HG03558 (cell line): ENCODE measurements at regions not wholly inside any gene's neighbourhood (a gene's known extent, or its start where the extent isn't known, plus 50 kb on each side); places are given as distances from the start of the nearest gene placed in this dataset.
"Not testable (repeated sequence)": the region's sequence is repeated elsewhere in the genome, so short reads cannot be mapped to it uniquely, and the experiment has no call there.

ENCODE experiments used
- ATAC-seq: cut with Tn5 transposase; IDR thresholded peaks from one replicate; pipeline ENCODE4 v1.9.1; 2021; ENCODE audit warnings: moderate number of reproducible peaks; ENCODE audit not compliant: unreplicated experiment; ENCODE audit errors: extremely low read depth

- ATAC-seq = no peak
Observed at GRCh38 chr4:67342291-67342690, 203.0 kb downstream of the CENPC start.

DNA sequence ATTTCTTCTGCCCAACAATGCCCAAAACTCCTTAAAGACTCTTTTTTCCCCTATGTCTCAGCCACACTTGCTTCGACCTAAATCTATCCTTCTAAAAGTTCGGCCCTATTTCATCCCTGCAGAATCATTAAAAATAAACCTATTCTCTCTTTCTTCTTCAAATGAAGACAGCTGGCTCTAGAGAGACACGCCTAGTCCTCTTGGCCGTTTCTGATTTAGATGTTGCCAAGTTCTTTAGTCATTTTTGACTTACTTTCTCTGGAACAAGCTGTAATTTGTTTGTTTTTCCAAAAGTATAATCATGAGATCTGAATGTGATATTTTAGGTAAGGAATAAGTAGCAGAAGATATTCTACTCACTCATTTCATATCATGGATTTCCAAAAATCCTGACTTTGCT is 211.6 kb downstream of the CENPC start:
- ATAC-seq = no peak

DNA sequence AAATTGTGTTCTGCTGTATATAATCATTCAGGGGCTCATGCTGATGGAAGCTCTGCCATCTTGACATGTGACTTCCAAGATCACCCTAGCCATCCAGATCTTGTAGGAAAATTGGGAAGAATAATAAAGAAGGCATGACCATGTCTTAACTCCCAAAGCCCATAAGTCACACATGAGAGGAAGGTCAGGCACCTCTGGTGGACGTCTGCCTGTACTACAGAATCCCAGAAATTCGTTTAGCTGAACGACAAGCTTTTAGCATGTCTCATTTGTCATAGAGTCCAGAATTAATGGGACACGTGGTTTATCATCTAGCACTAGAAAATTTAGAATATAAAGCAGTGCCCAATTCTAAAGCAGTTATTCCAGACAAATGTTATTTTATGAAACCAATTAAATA is 212.7 kb downstream of the CENPC start:
- peak; percentile 83 for ATAC-seq

GRCh38 chr4:67328393-67328792 is 216.9 kb downstream of the CENPC start:
- ATAC-seq = no peak

DNA sequence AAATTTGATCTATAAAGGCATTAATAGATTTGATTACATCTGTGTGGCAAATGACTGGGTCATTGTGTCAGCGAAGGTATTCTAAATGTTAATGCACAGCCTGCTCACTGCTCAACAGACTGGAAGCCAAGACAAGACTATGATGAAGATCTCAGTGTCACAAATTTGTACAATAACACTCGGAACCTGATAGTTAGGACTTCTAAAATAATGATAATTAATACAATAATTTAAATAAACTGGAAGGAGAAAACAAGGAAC is 217.4 kb downstream of the CENPC start:
- ATAC-seq = no peak

DNA sequence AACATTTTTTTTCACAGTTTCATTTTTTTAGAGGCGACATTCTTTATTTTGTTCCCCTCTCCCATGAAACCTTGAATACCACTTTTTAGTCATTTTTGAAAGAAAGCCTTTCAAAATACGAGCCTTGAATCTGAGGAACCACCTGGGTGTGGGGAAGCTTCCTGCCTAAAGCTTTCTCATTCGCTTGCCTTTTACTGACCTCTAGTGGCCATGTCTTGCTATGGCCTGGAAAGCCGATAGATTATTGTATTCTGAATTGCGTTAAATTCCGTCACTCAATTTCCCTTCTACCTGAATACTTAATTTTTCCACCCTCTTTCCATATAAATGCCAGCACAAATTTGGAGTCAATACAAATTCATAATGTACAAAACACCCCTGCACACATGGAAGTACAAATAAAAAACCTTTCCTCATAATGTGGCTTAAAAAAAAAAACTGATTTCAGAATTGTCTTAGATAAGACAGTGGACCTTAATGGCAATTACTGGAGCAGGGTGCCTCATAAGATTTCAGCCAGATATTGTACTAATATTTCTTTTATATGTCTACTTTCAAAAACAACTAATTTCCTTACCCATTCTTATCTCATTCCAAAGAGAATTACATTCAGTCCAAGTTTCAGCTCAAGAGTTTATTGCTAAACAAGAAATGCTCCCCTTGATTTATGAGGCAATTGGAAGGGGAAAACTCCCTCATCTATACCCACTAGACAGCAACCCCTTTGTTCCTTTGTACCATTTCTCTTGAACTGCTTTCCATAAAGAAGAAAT is 217.9 kb downstream of the CENPC start:
- peak; percentile 98 for ATAC-seq

DNA sequence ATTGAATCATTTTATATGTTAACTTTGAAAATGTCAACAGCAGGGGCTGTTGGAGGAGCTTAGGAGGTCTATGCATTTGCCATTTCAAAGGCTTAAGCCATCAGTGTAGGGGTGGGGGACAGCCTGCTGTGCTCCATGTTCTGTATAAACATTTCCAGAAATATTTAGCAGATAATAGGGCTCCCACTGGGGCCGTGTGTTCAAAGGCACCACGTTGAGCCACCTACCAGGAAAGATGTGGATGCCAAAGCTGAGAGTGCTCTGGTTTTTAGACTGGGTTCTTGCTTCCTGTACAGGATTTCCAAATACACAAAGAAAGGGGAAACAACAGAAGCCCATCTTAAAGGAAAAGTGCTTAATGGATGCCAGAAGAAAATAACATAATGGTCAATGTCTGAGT is 219.5 kb downstream of the CENPC start:
- no peak for ATAC-seq

DNA sequence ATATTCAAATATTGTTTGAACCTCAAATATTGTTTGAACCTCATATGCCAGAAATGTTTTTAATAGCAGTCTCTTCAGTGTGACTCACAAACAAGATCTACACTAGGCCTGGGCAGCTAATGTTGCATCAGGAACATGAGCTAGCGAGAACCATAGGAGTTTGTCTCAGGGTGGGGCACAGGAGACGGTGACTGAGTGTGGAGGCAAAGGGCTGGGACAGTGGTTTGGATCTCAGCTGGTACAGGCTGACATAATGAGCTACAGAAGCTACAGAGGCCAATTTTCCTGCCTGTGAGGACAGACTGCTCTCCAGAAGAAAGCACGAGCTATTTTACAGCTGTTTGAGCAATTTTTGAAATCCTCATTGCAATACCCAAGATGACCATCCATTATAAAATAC is 224.7 kb downstream of the CENPC start:
- no peak for ATAC-seq

DNA sequence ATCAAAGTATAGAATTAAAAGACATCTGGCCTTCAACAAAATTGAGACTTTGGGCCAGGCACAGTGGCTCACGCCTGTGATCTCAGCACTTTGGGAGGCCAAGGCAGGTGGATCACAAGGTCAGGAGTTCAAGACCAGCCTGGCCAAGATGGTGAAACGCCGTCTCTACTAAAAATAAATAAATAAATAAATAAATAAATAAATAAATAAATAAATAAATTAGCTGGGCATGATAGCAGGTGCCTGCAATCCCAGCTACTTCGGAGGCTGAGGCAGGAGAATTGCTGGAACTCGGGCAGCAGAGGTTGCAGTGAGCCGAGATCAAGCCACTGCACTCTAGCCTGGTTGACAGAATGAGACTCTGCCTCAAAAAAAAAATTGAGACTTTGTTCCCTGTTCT is 225.7 kb downstream of the CENPC start:
- not testable (repeated sequence) for ATAC-seq

DNA sequence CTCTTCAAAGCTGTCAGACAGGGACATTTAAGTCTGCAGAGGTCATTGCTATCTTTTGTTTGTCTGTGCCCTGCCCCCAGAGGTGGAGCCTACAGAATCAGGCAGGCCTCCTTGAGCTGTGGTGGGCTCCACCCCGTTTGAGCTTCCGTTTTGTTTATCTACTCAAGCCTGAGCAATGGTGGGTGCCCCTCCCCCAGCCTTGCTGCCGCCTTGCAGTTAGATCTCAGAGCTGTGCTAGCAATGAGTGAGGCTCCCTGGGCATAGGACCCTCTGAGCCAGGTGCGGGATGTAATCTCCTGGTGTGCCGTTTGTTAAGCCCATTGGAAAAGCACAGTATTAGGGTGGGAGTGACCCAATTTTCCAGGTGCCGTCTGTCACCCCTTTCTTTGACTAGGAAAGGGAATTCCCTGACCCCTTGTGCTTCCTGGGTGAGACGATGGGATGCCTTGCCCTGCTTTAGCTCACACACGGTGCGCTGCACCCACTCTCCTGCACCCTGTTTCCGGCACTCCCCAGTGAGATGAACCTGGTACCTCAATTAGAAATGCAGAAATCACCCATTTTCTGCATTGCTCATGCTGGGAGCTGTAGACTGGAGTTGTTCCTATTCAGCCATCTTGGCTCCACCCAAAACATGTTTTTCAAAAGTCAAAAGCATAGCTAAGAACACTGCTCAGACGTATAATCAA is 244.7 kb downstream of the CENPC start:
- ATAC-seq = not testable (repeated sequence)

- ATAC-seq = no peak
Observed at GRCh38 chr4:67292636-67293035, 252.7 kb downstream of the CENPC start.

DNA sequence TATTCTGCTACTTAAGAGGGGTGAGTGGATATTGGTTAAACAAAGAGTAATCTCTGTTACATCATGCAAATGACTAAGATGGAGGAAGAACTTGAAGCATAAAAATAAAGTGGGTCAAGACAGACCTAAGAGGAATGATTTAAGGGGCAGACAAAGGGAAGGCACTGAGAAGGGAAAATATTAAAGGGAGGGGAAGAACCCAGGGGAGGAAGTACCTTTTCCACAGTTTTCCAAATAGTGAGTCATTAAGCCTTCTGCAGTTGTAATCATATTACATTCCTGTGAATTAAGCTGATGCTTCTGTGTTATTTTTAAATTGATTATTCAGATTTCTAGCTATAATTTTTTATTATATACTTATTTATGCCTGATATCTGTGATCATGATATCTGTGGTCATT is 253.3 kb downstream of the CENPC start:
- no peak for ATAC-seq

DNA sequence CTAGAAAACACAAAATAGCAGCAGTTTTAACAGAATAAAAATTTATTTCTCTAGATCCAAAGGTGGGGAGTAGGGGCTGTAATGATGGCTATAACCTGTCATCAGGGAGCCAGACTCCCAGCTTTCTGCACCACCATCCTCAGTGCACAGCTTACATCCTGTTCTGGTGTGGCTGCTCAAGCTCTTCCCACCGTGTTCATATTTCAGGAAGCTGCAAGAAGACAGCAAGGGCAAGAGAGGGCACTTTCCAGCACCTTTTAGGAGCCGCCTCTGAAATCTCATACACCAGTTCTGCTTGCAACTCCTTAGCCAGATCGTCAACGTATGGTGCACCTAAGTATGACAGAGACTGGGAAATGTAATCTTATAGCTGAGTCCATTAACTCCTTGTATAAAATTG is 253.7 kb downstream of the CENPC start:
- no peak for ATAC-seq

GRCh38 chr4:67288964-67289363 is 256.3 kb downstream of the CENPC start:
- ATAC-seq = no peak

- ATAC-seq = no peak
Observed at GRCh38 chr4:67286724-67287123, 258.6 kb downstream of the CENPC start.

DNA sequence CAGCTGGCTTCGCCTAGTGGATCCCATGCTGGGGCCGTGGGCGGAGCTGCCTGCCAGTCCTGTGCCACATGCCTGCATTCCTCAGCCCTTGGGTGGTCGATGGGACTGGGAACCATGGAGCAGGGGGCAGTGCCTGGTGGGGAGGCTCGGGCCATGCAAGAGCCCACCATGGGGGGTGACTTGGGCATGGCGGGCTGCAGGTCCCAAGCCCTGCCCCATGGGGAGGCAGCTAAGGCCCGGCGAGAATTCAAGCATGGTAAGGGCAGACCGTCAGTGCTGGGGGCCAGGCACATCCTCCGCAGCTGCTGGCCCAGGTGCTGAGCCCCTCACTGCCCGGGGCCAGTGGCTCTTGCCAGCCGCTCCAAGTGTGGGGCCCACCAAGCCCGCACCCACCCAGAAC is 262.6 kb downstream of the CENPC start:
- ATAC-seq = no peak

GRCh38 chr4:67275179-67275750 is 270.0 kb downstream of the CENPC start:
- no peak for ATAC-seq

- ATAC-seq = not testable (repeated sequence)
Observed at GRCh38 chr4:67274671-67275070, 270.6 kb downstream of the CENPC start.

DNA sequence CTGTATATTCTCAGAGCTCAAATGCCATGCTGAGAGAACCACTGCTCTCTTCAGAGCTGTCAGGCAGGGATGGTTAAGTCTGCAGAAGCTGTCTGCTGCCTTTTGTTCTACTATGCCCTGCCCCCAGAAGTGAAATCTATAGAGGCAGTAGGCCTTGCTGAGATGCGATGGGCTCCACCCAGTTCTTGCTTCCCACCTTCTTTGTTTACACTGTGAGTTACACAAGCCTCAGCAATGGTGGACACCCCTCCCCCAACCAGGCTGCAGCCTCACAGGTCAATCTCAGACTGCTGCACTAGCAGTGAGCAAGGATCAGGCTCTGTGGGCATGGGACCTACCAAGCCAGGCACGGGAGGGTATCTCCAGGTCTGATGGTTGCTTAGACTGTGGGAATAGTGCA is 271.6 kb downstream of the CENPC start:
- ATAC-seq = no peak

- ATAC-seq = no peak
Observed at GRCh38 chr4:67261971-67262370, 283.3 kb downstream of the CENPC start.

DNA sequence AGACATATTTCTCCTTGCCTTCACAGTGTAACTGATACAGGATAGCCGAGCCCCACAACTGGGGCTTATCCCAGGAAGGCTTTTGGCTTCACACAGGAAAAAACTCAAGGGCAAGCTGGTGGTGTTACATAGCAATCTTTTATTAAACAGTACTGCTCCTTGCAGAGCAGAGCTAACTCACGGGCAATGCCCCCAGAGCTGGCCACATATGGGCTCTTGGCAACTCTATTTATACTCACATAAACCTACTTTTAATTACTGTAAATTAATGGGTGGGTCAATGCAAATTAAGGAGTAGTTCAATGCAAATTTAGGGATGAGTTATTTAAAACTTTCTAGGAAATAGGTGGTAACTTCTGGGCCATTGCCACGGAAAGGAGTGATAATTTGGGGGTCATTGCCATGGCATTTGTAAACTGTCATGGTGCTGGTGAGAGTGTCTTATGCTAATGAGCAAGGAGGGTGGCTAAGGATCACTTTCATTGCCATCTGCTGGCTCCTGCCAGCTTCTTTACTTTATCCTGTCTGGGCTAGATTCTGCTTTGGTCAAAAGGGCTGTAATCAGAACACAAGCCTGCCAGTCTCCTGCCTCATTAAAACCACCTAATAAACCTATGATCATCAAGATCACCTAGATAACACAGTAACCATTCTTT is 288.8 kb downstream of the CENPC start:
- no peak for ATAC-seq
